ENCODE measurements at regions not wholly inside any gene's neighbourhood (a gene's known extent, or its start where the extent isn't known, plus 50 kb on each side); places are given as distances from the start of the nearest gene placed in this dataset.

- no peak for TF ChIP-seq CTCF (IDR thresholded peaks at IDR 0.05)
- no peak for TF ChIP-seq POLR2A (IDR thresholded peaks at IDR 0.05)
Observed at GRCh38 chr15:60172143-60172542, 168.0 kb downstream of the FOXB1 start.
